ENCODE measurements at regions not wholly inside any gene's neighbourhood (a gene's known extent, or its start where the extent isn't known, plus 50 kb on each side); places are given as distances from the start of the nearest gene placed in this dataset.

- no peak for DNase-seq (ENCODE audit: low read depth in 1 of 2, low spot score in 1 of 2)
These were observed 75.0 kb upstream of the CCDC60 start for GRCh38 chr12:119259484-119259883.

GRCh38 chr12:119262388-119262787 is 72.1 kb upstream of the CCDC60 start:
- FAIRE-seq (no peak), ATAC-seq (no peak), DNase-seq (ENCODE audit: low read depth in 1 of 2, low spot score in 1 of 2) (no peak)
- CTCF ChIA-PET, result no interaction called here
- WGBS (ENCODE audit: missing lambda C conversion rate), result 24% methylated on average over 2 of the region's 2 CpGs
- POLR2A ChIA-PET, result no interaction called here
- no peaks in the 10 kb centered on the region for H3K9me3 ChIP-seq
- no peak overlapping the region for H3K27ac ChIP-seq
- TF ChIP-seq HEYL (CRISPR knock-in tag; IDR thresholded peaks at IDR 0.05) (no peak), CBX2 (IDR thresholded peaks at IDR 0.05; ENCODE audit: borderline replicate concordance, low read depth) (no peak), KDM1A (IDR thresholded peaks at IDR 0.05; ENCODE audit: low read depth) (no peak), MAFK (IDR thresholded peaks at IDR 0.05; ENCODE audit: partially characterized antibody) (no peak), ELK1 (IDR thresholded peaks at IDR 0.05; ENCODE audit: low read depth, low read length) (no peak), TP53 (CRISPR knock-in tag; IDR thresholded peaks at IDR 0.05) (no peak), TFCP2L1 (CRISPR knock-in tag; IDR thresholded peaks at IDR 0.05) (no peak), NFE2L2 (conservative IDR thresholded peaks at IDR 0.05; ENCODE audit: low read length) (no peak), POLR2A (IDR thresholded peaks at IDR 0.05; ENCODE audit: low read length) (no peak), CEBPB (IDR thresholded peaks at IDR 0.05) (no peak), ZFP36 (IDR thresholded peaks at IDR 0.05; ENCODE audit: borderline replicate concordance, partially characterized antibody) (no peak)
- TF ChIP-seq, protein P1, sequence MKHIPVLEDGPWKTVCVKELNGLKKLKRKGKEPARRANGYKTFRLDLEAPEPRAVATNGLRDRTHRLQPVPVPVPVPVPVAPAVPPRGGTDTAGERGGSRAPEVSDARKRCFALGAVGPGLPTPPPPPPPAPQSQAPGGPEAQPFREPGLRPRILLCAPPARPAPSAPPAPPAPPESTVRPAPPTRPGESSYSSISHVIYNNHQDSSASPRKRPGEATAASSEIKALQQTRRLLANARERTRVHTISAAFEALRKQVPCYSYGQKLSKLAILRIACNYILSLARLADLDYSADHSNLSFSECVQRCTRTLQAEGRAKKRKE (CRISPR knock-in tag; IDR thresholded peaks at IDR 0.05; ENCODE audit: low read depth), result no peak
- no peak overlapping the region for H3K4me3 ChIP-seq
- no peak overlapping the region for H3K4me2 ChIP-seq
- no peaks in the 10 kb centered on the region for H3K4me1 ChIP-seq

More at GRCh38 chr12:119259484-119259883, 75.0 kb upstream of the CCDC60 start:
- H3K27ac ChIP-seq, result no peak overlapping the region
- 6% methylated on average over 4 of the region's 4 CpGs for WGBS (ENCODE audit: missing lambda C conversion rate)
- FAIRE-seq (no peak), ATAC-seq (no peak)
- TF ChIP-seq EP300 (IDR thresholded peaks at IDR 0.05) (no peak), SMC3 (IDR thresholded peaks at IDR 0.05) (no peak), CBX2 (IDR thresholded peaks at IDR 0.05; ENCODE audit: borderline replicate concordance, low read depth) (no peak), POLR2A (IDR thresholded peaks at IDR 0.05; ENCODE audit: low read length) (no peak), ZC3H11A (IDR thresholded peaks at IDR 0.05) (no peak), ELK1 (IDR thresholded peaks at IDR 0.05; ENCODE audit: low read depth, low read length) (no peak)
- TF ChIP-seq, protein P1 (CRISPR knock-in tag; IDR thresholded peaks at IDR 0.05; ENCODE audit: low read depth), result no peak
- TF ChIP-seq, protein P2, sequence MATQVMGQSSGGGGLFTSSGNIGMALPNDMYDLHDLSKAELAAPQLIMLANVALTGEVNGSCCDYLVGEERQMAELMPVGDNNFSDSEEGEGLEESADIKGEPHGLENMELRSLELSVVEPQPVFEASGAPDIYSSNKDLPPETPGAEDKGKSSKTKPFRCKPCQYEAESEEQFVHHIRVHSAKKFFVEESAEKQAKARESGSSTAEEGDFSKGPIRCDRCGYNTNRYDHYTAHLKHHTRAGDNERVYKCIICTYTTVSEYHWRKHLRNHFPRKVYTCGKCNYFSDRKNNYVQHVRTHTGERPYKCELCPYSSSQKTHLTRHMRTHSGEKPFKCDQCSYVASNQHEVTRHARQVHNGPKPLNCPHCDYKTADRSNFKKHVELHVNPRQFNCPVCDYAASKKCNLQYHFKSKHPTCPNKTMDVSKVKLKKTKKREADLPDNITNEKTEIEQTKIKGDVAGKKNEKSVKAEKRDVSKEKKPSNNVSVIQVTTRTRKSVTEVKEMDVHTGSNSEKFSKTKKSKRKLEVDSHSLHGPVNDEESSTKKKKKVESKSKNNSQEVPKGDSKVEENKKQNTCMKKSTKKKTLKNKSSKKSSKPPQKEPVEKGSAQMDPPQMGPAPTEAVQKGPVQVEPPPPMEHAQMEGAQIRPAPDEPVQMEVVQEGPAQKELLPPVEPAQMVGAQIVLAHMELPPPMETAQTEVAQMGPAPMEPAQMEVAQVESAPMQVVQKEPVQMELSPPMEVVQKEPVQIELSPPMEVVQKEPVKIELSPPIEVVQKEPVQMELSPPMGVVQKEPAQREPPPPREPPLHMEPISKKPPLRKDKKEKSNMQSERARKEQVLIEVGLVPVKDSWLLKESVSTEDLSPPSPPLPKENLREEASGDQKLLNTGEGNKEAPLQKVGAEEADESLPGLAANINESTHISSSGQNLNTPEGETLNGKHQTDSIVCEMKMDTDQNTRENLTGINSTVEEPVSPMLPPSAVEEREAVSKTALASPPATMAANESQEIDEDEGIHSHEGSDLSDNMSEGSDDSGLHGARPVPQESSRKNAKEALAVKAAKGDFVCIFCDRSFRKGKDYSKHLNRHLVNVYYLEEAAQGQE (IDR thresholded peaks at IDR 0.05), result no peak
- no peak overlapping the region for H3K4me2 ChIP-seq
- H3K9me3 ChIP-seq, result no peaks in the 10 kb centered on the region
- no peaks in the 10 kb centered on the region for H3K4me1 ChIP-seq
- no peak overlapping the region for H3K4me3 ChIP-seq
- ChIA-PET CTCF (interaction anchor here (0.9 kb wide), 1 partner anchor 12 kb away, joined by 3 read pairs; no protein-coding TSS in a partner anchor), POLR2A (no interaction called here)

Data from A549 (cell line).